ENCODE measurements at regions not wholly inside any gene's neighbourhood (a gene's known extent, or its start where the extent isn't known, plus 50 kb on each side); places are given as distances from the start of the nearest gene placed in this dataset.

- Histone ChIP-seq H3K27ac (ENCODE audit: low read length) (no peak overlapping the region), H3K4me2 (ENCODE audit: low read length) (no peak overlapping the region), H3K4me1 (ENCODE audit: low read length) (no peaks in the 10 kb centered on the region), H3K4me3 (ENCODE audit: low read length) (no peak overlapping the region), H2AFZ (ENCODE audit: low read depth, low read length) (no peak overlapping the region), H3K36me3 (replicated peaks; ENCODE audit: low read depth, low read length) (no peaks in the 10 kb centered on the region), H3K79me2 (ENCODE audit: low read length) (no peaks in the 10 kb centered on the region), H3K9me3 (ENCODE audit: insufficient read depth, low read length) (no peaks in the 10 kb centered on the region), H3K27me3 (ENCODE audit: low read depth, low read length) (no peaks in the 10 kb centered on the region), H4K20me1 (ENCODE audit: insufficient read depth, low read length) (no peaks in the 10 kb centered on the region), H3K9ac (ENCODE audit: low read length) (no peak overlapping the region)
- TF ChIP-seq CTCF (IDR thresholded peaks at IDR 0.05; ENCODE audit: low read depth, low read length) = no peak
Observed at GRCh38 chr6:106796781-106797180, 167.4 kb downstream of the QRSL1 start.

- no peak for TF ChIP-seq EZH2phosphoT487 (IDR thresholded peaks at IDR 0.05; ENCODE audit: low read depth)
- TF ChIP-seq CTCF (IDR thresholded peaks at IDR 0.05; ENCODE audit: low read depth, low read length) = no peak
- Histone ChIP-seq H3K27ac (ENCODE audit: low read length) (no peak overlapping the region), H2AFZ (ENCODE audit: low read depth, low read length) (no peak overlapping the region), H3K9ac (ENCODE audit: low read length) (no peak overlapping the region), H4K20me1 (ENCODE audit: insufficient read depth, low read length) (no peaks in the 10 kb centered on the region), H3K4me3 (ENCODE audit: low read length) (no peak overlapping the region), H3K36me3 (replicated peaks; ENCODE audit: low read depth, low read length) (no peaks in the 10 kb centered on the region), H3K9me3 (ENCODE audit: insufficient read depth, low read length) (no peaks in the 10 kb centered on the region), H3K4me1 (ENCODE audit: low read length) (peaks cover 9% of the 10 kb centered on the region), H3K4me2 (ENCODE audit: low read length) (no peak overlapping the region), H3K79me2 (ENCODE audit: low read length) (no peaks in the 10 kb centered on the region), H3K27me3 (ENCODE audit: low read depth, low read length) (no peaks in the 10 kb centered on the region)
Observed at GRCh38 chr6:106794129-106794528, 164.8 kb downstream of the QRSL1 start.

GRCh38 chr6:106792536-106793236 is 163.3 kb downstream of the QRSL1 start:
- Histone ChIP-seq H3K27me3 (ENCODE audit: low read depth, low read length) (no peaks in the 10 kb centered on the region), H3K9me3 (ENCODE audit: insufficient read depth, low read length) (no peaks in the 10 kb centered on the region), H3K4me1 (ENCODE audit: low read length) (peaks cover 9% of the 10 kb centered on the region), H3K9ac (ENCODE audit: low read length) (no peak overlapping the region), H3K4me3 (ENCODE audit: low read length) (no peak overlapping the region), H4K20me1 (ENCODE audit: insufficient read depth, low read length) (no peaks in the 10 kb centered on the region), H3K79me2 (ENCODE audit: low read length) (no peaks in the 10 kb centered on the region), H2AFZ (ENCODE audit: low read depth, low read length) (no peak overlapping the region), H3K4me2 (ENCODE audit: low read length) (no peak overlapping the region), H3K27ac (ENCODE audit: low read length) (no peak overlapping the region), H3K36me3 (replicated peaks; ENCODE audit: low read depth, low read length) (no peaks in the 10 kb centered on the region)
- TF ChIP-seq EZH2phosphoT487 (IDR thresholded peaks at IDR 0.05; ENCODE audit: low read depth) (no peak), CTCF (IDR thresholded peaks at IDR 0.05; ENCODE audit: low read depth, low read length) (no peak)

- Histone ChIP-seq H3K4me1 (ENCODE audit: low read length) (peaks cover 9% of the 10 kb centered on the region), H2AFZ (ENCODE audit: low read depth, low read length) (no peak overlapping the region), H3K27me3 (ENCODE audit: low read depth, low read length) (no peaks in the 10 kb centered on the region), H3K4me2 (ENCODE audit: low read length) (no peak overlapping the region), H4K20me1 (ENCODE audit: insufficient read depth, low read length) (no peaks in the 10 kb centered on the region), H3K79me2 (ENCODE audit: low read length) (no peaks in the 10 kb centered on the region), H3K9me3 (ENCODE audit: insufficient read depth, low read length) (no peaks in the 10 kb centered on the region), H3K36me3 (replicated peaks; ENCODE audit: low read depth, low read length) (no peaks in the 10 kb centered on the region), H3K4me3 (ENCODE audit: low read length) (no peak overlapping the region), H3K27ac (ENCODE audit: low read length) (no peak overlapping the region), H3K9ac (ENCODE audit: low read length) (no peak overlapping the region)
- TF ChIP-seq EZH2phosphoT487 (IDR thresholded peaks at IDR 0.05; ENCODE audit: low read depth) = no peak
- TF ChIP-seq CTCF (IDR thresholded peaks at IDR 0.05; ENCODE audit: low read depth, low read length) = no peak
Observed at GRCh38 chr6:106790935-106791334, 161.6 kb downstream of the QRSL1 start.
